NCI-H2227 (cell line): ENCODE measurements at regions not wholly inside any gene's neighbourhood (a gene's known extent, or its start where the extent isn't known, plus 50 kb on each side); places are given as distances from the start of the nearest gene placed in this dataset.
A peak's percentile ranks its signal among the peaks of the same experiment; 100 is the strongest.
"Not testable (repeated sequence)": the region's sequence is repeated elsewhere in the genome, so short reads cannot be mapped to it uniquely, and the experiment has no call there.

Experiments
- DNase-seq: peaks from one replicate; lab custom pipeline; 2025; ENCODE audit not compliant: unreplicated experiment; lab: John Stamatoyannopoulos, UW

DNA sequence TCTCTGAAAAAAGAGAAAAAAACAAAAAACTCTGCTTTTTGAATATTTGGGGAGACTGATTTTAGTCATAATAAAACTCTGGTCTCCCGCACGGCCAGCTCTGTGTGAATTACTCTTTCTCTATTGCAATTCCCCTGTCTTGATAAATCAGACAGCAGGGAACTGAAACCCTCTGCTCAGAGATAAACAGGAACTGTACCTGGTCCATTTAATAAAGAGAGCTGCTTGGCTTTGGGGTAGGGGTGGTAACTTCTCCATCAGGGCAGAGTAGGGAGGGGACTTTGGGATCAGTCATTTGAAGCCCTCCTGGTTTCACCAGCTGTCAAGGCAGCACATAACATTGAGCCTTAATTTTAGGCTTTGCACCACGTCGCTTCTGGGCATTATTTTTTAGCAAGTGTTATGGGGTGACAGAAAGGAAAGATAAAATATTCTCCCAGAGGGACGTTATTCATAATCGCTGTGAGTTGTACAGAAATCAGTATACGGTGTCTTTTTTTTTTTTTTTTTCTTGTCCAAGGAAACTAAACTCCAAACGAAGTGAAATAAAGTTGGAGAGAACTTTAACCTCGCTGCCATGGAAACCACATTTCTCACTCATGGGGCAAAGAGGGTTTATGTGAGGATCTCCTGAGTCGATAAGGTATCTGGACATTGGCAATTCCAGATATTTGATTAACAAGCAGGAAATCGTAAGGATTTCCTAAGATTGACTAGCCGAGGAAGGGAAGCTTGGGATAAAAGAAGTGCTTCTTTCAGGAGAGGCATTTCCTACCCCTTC lies 99.0 kb upstream of the MRI1 start:
- no peak for DNase-seq

DNA sequence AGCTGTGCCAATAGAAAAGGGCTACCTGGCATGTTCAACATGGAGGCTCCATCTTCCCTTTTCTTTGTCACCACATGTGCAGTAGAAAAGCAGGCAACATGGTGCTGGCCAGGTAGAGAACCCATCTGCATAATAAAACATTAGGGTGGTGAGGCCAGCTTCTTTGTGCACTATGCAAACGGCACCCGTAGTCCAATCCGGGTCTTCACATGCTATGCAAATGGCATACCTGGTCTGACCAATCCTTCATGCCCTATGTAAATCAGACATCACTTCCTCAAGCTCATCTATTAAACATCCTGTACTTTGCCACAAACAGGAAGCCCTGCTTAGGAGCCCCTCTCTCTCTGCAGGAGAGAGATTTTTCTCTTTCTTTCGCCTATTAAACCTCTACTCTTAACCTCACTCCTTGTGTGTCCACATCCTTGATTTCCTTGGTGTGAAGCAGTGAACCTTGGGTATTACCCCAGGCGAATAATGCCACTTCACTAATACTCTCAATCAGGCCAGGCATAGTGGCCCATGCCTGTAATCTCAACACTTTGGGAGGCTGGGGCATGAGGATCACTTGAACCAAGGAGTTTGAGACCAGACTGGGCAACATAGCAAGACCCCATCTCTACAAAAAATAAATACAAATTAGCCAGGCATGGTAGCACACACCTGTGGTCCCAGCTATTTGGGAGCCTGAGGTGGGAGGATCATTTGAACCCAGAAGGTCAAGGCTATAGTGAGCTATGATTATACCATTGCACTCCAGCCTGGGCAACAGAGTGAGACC lies 111.3 kb upstream of the MRI1 start:
- no peak for DNase-seq

DNA sequence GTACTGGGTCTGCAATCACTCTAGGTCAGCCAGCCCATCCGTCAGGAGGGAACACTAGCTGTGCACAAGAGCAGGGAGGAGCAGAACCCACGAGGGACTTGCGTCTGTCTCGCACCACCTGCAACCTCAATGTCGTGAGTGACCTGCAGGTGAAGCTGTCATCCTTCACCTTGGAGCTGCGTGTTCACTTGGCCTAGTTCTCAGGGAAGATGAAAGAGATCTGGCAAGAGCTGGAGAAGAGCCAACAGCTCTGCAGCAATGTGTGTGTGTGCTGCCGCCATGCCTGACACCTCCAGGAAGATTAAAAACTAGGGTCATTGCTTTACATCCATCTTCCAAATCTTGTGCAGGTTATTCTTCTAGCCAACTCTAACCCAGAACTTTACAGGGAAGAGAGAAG lies 117.6 kb upstream of the MRI1 start:
- no peak for DNase-seq

DNA sequence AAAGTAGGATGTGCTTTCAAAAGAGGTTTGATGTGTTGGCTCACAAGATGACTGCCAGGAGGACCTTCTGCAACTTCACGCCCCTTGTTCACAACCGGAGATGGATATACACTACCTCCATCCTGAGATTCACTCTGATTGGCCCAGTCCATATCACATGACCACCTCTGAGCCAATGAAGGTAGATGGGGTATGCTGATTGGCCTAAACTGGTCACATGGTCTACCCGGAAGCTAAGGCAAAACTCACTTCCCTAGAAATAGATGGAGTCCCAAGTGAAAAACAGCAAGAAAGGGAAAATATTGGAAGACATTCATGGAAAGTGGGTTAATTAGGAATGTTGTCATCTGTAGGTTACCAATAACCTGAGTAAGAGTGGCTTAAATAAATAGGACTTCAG lies 119.7 kb upstream of the MRI1 start:
- no peak for DNase-seq

DNA sequence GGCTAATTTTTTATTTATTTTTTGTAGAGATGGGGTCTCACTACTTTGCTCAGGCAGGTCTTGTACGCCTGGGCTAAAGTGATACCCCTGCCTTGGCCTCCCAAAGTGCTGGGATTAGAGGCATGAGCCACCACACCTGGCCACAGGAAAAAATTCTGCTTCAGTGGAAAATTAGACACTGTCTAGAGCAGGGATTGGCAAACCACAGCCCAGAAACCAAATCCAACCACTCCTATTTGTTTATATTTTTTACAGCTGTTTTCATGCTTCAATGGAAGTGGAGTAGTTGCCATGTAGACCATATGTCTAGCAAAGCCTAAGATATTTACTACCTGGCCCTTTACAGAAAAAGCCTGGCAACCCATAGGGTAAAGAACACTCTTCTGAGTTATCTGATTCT lies 123.7 kb upstream of the MRI1 start:
- no peak for DNase-seq

DNA sequence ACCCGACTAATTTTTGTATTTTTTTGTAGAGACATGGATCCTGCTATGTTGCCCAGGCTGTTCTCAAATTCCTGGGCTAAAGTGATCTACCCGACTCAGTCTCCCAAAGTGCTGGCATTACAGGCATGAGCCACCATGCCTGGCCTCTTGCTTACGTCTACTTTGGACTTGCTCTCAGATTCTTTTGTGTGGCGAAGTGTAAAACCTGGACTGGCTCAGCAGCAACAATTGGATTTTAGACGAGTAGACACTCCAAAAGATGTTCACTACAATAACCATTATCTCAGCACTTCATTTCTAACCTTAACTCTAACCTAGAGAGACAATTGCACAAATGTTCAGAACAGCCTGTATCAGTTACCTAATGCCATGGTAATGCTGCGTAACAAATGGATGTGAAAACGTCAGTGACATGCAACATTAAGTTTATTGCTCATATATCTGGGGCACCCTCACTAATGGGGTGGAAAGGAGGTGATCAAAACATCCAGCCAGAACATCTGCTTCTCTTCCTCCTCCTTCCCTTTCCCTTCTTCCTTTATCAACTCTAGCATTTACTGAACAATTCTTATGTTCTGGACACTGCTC lies 124.9 kb upstream of the MRI1 start:
- DNase-seq: no peak

DNA sequence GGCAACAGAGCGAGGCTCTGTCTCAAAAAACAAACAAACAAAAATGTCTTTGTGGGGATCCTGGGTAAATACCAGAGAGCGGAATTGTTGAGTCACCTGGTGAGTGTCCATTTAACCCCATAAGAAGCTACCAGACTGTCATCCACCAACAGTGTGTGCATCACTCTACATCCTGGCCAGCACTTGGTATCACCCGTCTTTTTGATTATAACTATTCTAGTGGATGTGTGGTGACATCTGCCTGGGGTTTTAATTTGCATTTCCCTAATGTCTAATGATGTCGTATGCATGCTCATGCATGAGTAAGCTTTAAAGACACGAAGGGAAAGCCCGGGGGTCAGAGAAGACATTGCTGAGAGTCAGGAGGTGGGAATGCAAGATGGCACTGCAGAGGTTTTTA lies 126.7 kb upstream of the MRI1 start:
- no peak for DNase-seq

DNA sequence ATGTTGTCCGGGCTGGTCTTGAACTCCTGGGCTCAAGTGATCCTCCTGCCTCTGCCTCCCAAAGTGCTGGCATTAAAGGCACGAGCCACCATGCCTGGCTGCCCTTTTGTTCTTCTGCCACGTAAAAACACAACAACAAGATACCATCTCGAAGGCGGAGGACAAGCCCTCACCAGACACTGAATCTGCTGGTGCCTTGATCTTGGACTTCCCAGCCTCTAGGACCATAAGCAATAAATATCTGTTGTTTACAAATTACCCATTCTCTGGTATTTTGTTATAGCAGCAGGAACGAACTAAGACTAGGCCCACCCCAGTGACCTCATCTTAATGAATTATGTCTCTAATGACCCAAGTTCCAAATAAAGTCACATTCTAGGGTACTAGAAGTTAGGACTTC lies 128.4 kb upstream of the CACNA1A start:
- no peak for DNase-seq

DNA sequence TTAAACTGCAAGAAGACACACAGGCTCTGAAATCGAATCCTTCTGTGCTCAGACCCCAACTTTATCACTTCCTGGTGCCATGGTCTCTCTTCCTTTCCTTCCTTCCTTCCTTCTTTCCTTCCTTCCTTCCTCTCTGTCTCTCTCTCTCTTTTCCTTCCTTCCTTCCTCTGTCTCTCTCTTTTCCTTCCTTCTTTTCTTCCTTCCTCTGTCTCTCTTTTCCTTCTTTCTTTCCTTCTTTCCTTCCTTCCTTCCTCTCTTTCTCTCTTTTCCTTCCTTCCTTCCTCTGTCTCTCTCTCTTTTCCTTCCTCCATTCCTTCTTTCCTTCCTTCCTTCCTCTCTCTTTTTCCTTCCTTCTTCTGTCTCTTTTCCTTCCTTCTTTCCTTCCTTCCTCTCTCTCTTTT lies 127.2 kb upstream of the CACNA1A start:
- DNase-seq: no peak

DNA sequence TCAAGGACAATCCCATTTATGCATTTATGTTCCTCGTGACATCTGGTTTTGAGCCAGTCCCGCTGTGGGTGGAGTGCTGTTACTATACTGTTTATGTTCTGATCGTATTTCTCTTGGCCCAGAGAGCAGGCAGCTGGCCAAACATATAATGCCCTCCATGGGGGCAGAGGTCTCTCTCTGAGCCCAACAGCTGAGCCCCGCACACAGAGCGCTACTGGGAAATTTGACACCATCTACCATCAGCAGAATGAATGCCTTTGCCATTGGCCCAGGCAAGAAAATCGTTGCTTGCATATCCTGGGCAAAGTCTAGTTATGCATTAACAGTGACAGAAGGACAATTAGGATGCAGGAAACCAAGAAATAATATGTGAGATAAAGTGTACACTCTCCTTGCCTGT lies 126.8 kb upstream of the CACNA1A start:
- DNase-seq: peak; percentile 74

DNA sequence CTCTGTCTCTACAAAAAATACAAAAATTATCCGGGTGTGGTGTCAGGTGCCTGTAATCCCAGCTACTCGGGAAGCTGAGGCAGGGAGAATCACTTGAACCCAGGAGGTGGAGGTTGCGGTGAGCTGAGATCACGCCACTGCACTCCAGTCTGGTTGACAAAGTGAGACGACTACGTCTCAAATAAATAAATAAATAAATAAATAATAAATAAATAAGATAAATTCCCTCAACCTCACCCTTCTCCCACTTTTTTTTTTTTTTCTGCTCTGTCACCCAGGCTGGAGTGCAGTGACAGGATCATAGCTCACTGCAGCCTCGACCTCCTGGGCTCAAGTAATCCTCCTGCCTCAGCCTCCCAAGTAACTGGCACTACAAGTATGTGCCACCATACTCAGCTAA lies 125.9 kb upstream of the CACNA1A start:
- not testable (repeated sequence) for DNase-seq

DNA sequence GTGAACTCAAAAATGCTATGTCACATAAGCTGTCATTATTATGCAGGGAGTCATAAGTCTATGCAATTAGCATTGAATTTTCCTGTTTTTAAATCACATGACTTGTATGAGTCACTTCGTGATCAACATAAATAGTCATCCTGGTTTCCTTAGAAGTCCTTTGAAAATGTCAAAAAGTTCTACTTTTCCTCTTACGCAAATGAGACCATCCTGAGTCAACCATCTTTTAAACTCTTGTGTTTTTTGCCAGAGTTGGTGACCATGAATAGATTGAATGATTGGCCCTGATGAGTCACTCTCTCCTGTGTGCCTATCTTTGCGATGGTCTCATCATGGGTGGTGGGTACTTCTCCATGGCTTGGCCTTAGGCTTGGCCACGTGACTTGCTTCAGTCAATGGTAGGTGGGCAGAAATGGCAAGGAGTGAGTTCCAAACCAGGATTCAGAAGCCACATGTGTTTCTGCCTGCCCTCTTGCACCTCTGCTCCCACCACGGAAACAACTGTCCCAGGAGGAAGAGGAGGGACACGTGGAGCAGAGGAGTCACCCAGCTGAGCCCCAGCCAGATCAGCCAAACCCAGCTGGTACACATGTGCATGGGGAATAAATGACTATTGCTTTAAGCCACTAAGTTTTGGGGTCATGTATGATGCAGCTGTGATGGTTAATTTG lies 123.5 kb upstream of the CACNA1A start:
- DNase-seq: no peak

DNA sequence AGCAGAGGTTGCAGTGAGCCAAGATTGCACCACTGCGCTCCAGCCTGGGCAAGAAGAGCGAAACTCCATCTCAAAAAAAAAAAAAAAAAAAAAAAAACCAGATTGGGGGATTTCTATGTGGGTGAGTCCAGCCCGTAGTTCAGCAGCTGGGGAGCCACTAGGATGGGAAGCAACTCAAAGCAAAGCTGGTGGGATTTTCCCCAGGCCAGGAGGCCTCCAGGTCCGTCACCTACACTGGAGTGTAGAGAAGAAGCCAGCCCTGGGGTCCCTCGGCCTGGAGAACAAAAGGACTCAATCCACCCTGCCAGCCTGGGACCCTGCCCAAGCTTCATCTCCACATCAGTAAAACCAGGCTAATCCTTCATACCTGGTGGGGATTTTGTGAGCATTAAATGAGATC lies 121.3 kb upstream of the CACNA1A start:
- no peak for DNase-seq

DNA sequence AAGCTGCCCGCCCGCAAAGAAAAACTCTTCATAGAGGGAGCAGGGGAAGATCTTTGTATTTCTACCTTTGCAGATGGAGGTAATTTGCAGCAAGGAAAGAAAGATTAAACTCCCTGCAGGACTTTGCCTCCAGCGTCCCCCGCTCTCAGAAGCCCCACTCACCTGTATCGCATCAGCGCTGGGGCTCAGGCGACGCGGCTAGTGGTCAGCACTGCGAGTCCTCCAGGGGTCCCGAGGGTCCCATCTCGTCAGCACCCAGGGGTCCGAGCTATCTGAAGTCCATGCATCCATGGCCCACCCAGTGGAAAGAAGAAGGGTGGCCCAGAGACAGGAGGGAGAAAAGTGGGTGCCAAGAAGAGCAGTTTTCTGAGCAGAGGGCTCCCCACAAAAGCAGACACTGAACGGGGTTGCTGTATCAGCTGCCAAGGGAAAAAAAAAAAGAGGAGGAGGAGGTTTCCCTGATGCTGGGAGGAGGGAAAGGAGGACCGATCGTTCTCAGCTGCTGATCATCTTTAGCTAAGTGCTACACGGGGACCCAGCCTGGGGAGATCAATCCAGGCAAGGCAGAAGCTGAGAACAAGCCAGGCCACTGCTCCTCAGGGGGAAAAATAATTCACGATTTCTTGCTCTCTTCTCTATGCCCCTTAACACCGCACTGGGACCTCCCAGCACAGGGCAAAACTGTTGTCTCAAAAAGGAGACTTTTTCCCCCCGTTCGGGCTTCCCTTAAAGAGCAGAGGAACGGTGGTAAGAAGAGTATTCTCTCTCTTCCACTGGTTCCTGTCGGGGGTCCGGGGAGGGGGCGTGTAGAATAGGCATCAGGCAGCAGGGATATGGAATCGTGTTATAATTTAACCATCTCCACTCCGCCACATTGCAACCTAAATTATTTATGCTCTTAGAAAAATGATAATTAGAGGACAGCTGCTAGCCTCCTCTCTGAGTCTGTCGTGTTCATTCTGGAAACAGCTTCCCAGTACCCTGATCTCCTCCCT lies 117.7 kb upstream of the CACNA1A start:
- DNase-seq: no peak

DNA sequence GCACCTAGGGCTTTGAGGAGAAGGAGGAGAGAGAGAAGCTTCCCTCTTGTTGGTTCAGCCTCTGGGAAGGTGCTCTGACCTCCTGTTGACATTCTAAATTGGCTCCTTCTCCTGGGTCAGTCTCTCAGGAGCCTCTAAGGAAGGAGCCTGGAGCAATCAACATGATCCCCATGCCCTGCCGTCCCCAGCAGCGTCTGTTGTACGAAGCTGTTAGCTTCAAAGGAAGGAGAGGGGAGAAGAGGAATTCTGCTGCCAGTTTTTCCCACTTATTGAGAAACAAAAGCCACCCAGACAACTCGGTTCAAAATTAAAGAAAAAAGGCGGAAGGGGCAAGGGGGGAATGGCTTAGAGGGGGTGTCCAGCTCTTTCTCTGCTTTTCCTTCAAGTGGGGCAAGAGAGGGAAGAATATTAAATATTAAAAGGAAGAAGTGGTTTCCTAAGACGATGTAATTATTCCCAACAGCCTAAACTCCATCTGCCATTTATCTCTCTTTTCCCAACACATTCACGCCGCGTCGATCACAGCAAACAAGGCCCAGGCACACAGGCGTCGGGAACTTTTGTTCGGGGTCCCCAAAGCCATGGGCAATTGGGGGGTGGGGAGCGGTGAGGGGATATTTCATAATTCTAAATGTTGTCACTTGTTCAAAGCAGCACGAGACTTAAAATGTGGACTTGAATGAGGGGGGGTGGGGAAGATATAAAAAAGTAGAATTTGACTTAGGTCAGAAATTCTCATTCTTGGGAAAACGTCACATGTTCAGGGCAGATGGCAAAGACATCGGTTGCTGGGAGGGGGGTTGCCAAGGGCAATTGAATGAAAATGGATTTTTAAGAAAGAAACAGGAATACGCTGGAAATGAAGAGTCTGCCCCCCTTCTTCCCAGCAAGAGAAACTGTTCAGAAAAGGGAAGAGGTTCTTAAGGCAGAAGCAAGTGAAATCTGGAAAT lies 116.8 kb upstream of the CACNA1A start:
- no peak for DNase-seq

DNA sequence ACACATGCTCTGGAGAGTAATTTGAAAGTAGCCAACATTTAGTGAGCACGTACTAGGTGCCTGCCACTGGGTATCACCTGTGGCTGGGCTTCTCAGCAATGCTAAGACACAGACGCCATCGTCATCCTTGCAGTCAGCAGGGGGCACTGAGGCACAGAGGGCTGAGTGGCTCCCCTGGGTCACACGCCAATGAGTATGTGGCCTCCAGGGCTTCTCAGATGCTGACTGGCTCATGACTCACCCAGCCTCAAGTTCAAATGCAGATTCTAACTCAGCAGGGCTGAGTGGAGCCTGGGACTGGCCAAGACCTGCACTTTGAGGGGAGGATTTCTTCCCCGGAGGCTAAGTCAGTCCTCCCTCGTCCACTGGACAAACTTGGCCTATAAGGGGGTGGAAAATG lies 115.1 kb upstream of the CACNA1A start:
- DNase-seq: no peak

DNA sequence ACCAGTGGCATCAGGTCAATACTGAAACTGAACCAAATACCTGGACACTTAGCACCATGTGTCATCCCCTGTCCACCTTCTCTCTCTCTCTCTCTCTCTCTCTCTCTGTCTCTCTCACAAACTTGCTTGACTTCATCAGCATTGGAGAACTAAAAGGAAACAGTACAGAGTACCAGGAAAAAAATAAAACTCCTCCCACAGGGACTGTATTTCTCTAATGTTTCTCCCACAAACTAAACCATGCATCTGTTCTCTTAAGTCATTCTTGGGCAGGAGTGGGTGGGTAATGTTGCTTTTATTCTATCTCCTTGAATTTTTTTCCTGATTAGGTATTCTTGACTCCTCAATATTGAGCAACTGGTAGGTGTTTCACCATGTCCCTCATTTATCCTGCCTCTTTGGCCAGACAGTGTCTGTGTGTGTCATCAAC lies 112.9 kb upstream of the CACNA1A start:
- no peak for DNase-seq

DNA sequence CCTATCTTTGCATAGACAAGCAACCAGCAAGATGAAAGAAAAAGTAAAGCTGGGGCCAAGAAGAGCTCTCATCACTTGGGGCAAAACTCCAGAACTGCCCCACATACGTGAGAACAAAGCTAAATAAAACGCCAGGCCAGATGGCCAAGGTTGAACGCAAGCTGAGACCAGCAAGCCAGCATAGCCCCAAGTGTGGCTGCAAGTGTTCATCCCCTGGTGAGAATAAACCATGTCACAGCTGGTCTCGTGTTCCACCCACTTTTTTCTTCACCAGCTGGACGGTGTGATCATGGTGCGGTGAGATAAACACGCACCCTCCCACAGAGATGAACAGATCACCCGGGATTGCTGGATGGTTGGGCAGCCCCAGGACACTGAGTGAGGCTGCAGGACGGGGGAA lies 109.6 kb upstream of the CACNA1A start:
- DNase-seq: no peak

DNA sequence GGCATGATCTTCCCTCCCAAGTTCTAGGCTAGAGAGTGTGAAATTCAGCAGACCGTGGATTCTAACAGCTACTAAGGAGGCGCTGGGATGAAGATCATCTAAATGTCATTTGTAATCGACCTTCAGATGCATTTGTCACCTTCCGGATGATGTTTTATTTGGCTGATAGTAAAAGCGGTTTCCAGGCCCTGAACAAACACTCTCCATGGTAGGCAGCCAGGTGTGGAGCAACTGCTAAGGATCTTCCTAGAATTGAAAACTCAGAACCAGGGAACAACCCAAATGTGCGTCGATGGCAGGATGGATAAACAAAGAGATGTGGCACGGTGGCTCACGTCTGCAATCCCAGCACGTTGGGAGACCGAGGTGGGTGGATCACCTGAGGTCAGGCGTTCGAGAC lies 107.2 kb upstream of the CACNA1A start:
- no peak for DNase-seq
